AG10803 (cell line): ENCODE measurements at regions not wholly inside any gene's neighbourhood (a gene's known extent, or its start where the extent isn't known, plus 50 kb on each side); places are given as distances from the start of the nearest gene placed in this dataset.
A peak's percentile ranks its signal among the peaks of the same experiment; 100 is the strongest.

ENCODE experiments used
- DNase-seq: peaks from one replicate; pipeline ENCODE4 v3.0.0; 2010; ENCODE audit warnings: low read depth
- H3K4me3 ChIP-seq: 2 replicates; pipeline ENCODE4 v1.5.1; 2011; ENCODE audit warnings: mild to moderate bottlenecking, low read length, control low read depth
- CTCF ChIP-seq: conservative IDR thresholded peaks from 2 replicates; pipeline ENCODE4 v1.5.1; 2011; ENCODE audit warnings: mild to moderate bottlenecking, low read length, control low read depth, inconsistent platforms

GRCh38 chr1:88062650-88063153 is 621.4 kb upstream of the PKN2 start:
- no peak for DNase-seq
- H3K4me3 ChIP-seq = no peak overlapping the region
- TF ChIP-seq CTCF = no peak

- TF ChIP-seq CTCF = no peak
- H3K4me3 ChIP-seq = no peak overlapping the region
- peak; percentile 6 for DNase-seq
Measured at GRCh38 chr1:88063605-88064004, 620.5 kb upstream of the PKN2 start.

- H3K4me3 ChIP-seq = no peak overlapping the region
- TF ChIP-seq CTCF = no peak
- DNase-seq = no peak
Measured at GRCh38 chr1:88068407-88068960, 615.6 kb upstream of the PKN2 start.

GRCh38 chr1:88070956-88071355 is 613.1 kb upstream of the PKN2 start:
- no peak for DNase-seq
- no peak for TF ChIP-seq CTCF
- no peak overlapping the region for H3K4me3 ChIP-seq

GRCh38 chr1:88074661-88075060 is 609.4 kb upstream of the PKN2 start:
- H3K4me3 ChIP-seq = no peak overlapping the region
- no peak for TF ChIP-seq CTCF
- DNase-seq = no peak

GRCh38 chr1:88075813-88076212 is 608.3 kb upstream of the PKN2 start:
- DNase-seq = no peak
- no peak for TF ChIP-seq CTCF
- no peak overlapping the region for H3K4me3 ChIP-seq

GRCh38 chr1:88079036-88079435 is 605.0 kb upstream of the PKN2 start:
- TF ChIP-seq CTCF = peak; percentile 51
- no peak for DNase-seq
- H3K4me3 ChIP-seq = no peak overlapping the region
